GM18951 (cell line): ENCODE measurements at regions not wholly inside any gene's neighbourhood (a gene's known extent, or its start where the extent isn't known, plus 50 kb on each side); places are given as distances from the start of the nearest gene placed in this dataset.

ENCODE experiments used
- POLR2A ChIP-seq: IDR thresholded peaks from 4 replicates; pipeline ENCODE4 v1.6.1; 2011; ENCODE audit warnings: mild to moderate bottlenecking; ENCODE audit not compliant: insufficient read length, insufficient read depth; ENCODE audit errors: extremely low read depth
- in situ Hi-C: fragments of 300-500 bp; cut with MboI; formaldehyde crosslinking; loops from one replicate; pipeline ENCODE4 v1.12.0; 2022; ENCODE audit warnings: low sequenced_read_pairs, mixed read lengths, inconsistent platforms; ENCODE audit not compliant: unreplicated experiment

GRCh38 chr6:28812778-28813569 is 110.8 kb downstream of the TRIM27 start:
- TF ChIP-seq POLR2A, result no peak
- in situ Hi-C loops, result no loop called here

GRCh38 chr6:28814032-28814976 is 109.5 kb downstream of the TRIM27 start:
- in situ Hi-C loops, result no loop called here
- no peak for TF ChIP-seq POLR2A

- in situ Hi-C loops, result no loop called here
- TF ChIP-seq POLR2A, result no peak
Measured at GRCh38 chr6:28816339-28816908, 107.4 kb downstream of the TRIM27 start.

- TF ChIP-seq POLR2A, result no peak
- in situ Hi-C loops, result no loop called here
Measured at GRCh38 chr6:28816909-28817807, 106.6 kb downstream of the TRIM27 start.

- no peak for TF ChIP-seq POLR2A
- in situ Hi-C loops, result no loop called here
Measured at GRCh38 chr6:28817808-28818145, 106.0 kb downstream of the TRIM27 start.

GRCh38 chr6:28824793-28825731 is 98.7 kb downstream of the TRIM27 start:
- no peak for TF ChIP-seq POLR2A
- in situ Hi-C loops, result no loop called here

GRCh38 chr6:28825732-28826293 is 98.0 kb downstream of the TRIM27 start:
- TF ChIP-seq POLR2A, result no peak
- in situ Hi-C loops, result no loop called here

- in situ Hi-C loops, result loop anchor here (10.0 kb wide), 1 partner anchor 183 kb away; no protein-coding TSS in a partner anchor
Measured at GRCh38 chr6:28831683-28832082, 92.1 kb downstream of the TRIM27 start.

GRCh38 chr6:28836703-28837102 is 87.1 kb downstream of the TRIM27 start:
- in situ Hi-C loops, result loop anchor here (10.0 kb wide), 1 partner anchor 178 kb away; no protein-coding TSS in a partner anchor

- in situ Hi-C loops, result loop anchor here (10.0 kb wide), 1 partner anchor 177 kb away; no protein-coding TSS in a partner anchor
- no peak for TF ChIP-seq POLR2A
Measured at GRCh38 chr6:28838289-28838633, 85.5 kb downstream of the TRIM27 start.

- no peak for TF ChIP-seq POLR2A
- in situ Hi-C loops, result loop anchor here (10.0 kb wide), 1 partner anchor 176 kb away; no protein-coding TSS in a partner anchor
Measured at GRCh38 chr6:28838634-28839442, 84.9 kb downstream of the TRIM27 start.
